MM.1S (cell line): ENCODE measurements at regions not wholly inside any gene's neighbourhood (a gene's known extent, or its start where the extent isn't known, plus 50 kb on each side); places are given as distances from the start of the nearest gene placed in this dataset.

Experiments used
- DNase-seq: peaks from one replicate; pipeline ENCODE4 v3.0.0-alpha.2; 2015
- H2AFZ ChIP-seq: fragments of 300-600 bp; sonication (generic); 2 replicates; pipeline ENCODE4 v1.6.0; 2016; ENCODE audit warnings: antibody characterized with exemption, low read length
- H3F3A ChIP-seq: fragments of 300-600 bp; sonication (generic); 2 replicates; pipeline ENCODE4 v1.6.1; 2016; ENCODE audit warnings: mild to moderate bottlenecking, antibody characterized with exemption, low read length, moderate library complexity, mixed read lengths; ENCODE audit not compliant: insufficient read depth
- H3K27ac ChIP-seq: fragments of 300-600 bp; sonication (generic); 2 replicates; pipeline ENCODE4 v1.5.1; 2016; ENCODE audit warnings: mild to moderate bottlenecking, low read length
- H3K27me3 ChIP-seq: fragments of 300-600 bp; sonication (generic); replicated peaks from 2 replicates; pipeline ENCODE4 v1.6.0; 2016; ENCODE audit warnings: low read length; ENCODE audit not compliant: insufficient read depth
- H3K36me3 ChIP-seq: fragments of 300-600 bp; sonication (generic); replicated peaks from 2 replicates; pipeline ENCODE4 v1.6.1; 2016; ENCODE audit warnings: mild to moderate bottlenecking, low read length, mixed read lengths; ENCODE audit not compliant: insufficient read depth
- H3K4me1 ChIP-seq: fragments of 300-600 bp; sonication (generic); 2 replicates; pipeline ENCODE4 v1.6.1; 2016; ENCODE audit warnings: low read length, mixed read lengths
- H3K4me2 ChIP-seq: fragments of 300-600 bp; sonication (generic); 2 replicates; pipeline ENCODE4 v1.6.0; 2016; ENCODE audit warnings: low read depth, low read length
- H3K4me3 ChIP-seq: fragments of 300-600 bp; sonication (generic); 2 replicates; pipeline ENCODE4 v1.5.1; 2016; ENCODE audit warnings: low read length, mixed read lengths
- H3K79me2 ChIP-seq: fragments of 300-600 bp; sonication (generic); 2 replicates; pipeline ENCODE4 v1.6.1; 2016; ENCODE audit warnings: mixed run types, low read length, mixed read lengths
- H3K9ac ChIP-seq: fragments of 300-600 bp; sonication (generic); 2 replicates; pipeline ENCODE4 v1.6.1; 2016; ENCODE audit warnings: low read length, mixed read lengths
- H3K9me2 ChIP-seq: fragments of 300-600 bp; sonication (generic); replicated peaks from 2 replicates; pipeline ENCODE4 v1.6.1; 2016; ENCODE audit warnings: mild to moderate bottlenecking, low read length, mixed read lengths; ENCODE audit not compliant: insufficient read depth
- H3K9me3 ChIP-seq: fragments of 300-600 bp; sonication (generic); replicated peaks from 2 replicates; pipeline ENCODE4 v1.6.1; 2016; ENCODE audit warnings: mild to moderate bottlenecking, low read length, mixed read lengths; ENCODE audit not compliant: insufficient read depth
- H4K20me1 ChIP-seq: fragments of 300-600 bp; sonication (generic); 2 replicates; pipeline ENCODE4 v1.6.1; 2016; ENCODE audit warnings: mild to moderate bottlenecking, low read length, moderate library complexity, mixed read lengths; ENCODE audit not compliant: insufficient read depth
- CTCF ChIP-seq: fragments of 300-600 bp; sonication (generic); IDR thresholded peaks from 2 replicates; pipeline ENCODE4 v1.5.1; 2016; ENCODE audit warnings: antibody characterized with exemption, low read length, mixed read lengths
- EZH2 ChIP-seq: fragments of 300-600 bp; sonication (generic); optimal IDR thresholded peaks from 2 replicates; pipeline ENCODE3; 2017; ENCODE audit warnings: low read depth, mild to moderate bottlenecking, antibody characterized with exemption, low read length, mixed read lengths
- EZH2phosphoT487 ChIP-seq: fragments of 300-600 bp; sonication (generic); IDR thresholded peaks from 2 replicates; pipeline ENCODE4 v1.6.1; 2018; ENCODE audit warnings: antibody characterized with exemption, low read length

DNA sequence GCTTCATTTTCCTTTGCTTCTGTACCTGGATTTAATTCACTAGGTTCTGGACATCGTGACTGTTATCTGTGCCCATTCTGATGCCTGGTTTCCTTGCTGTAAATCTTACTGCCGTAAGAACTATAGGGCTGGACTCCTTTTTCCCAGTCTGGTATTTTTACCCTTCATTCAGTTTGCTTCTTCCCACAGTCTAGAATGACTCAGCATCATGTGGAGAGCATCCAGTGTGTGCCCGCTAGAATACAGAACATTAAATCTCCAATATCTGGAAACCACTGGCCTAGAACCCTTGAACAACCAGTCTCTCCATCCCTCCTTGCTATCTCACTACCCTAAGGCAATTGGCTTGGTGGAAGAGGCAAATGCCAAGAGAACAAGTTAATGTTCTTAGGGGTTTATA, 1075.4 kb upstream of the ZEB2 start:
- no peaks in the 10 kb centered on the region for H3K9me3 ChIP-seq
- H3F3A ChIP-seq, result no peaks in the 10 kb centered on the region
- H3K27me3 ChIP-seq, result no peaks in the 10 kb centered on the region
- no peak overlapping the region for H3K4me2 ChIP-seq
- H3K36me3 ChIP-seq, result no peaks in the 10 kb centered on the region
- H3K4me1 ChIP-seq, result no peaks in the 10 kb centered on the region
- DNase-seq, result no peak
- H3K9me2 ChIP-seq, result no peaks in the 10 kb centered on the region
- H3K9ac ChIP-seq, result no peak overlapping the region
- no peak overlapping the region for H2AFZ ChIP-seq
- no peak overlapping the region for H3K4me3 ChIP-seq
- TF ChIP-seq EZH2, result no peak
- no peak for TF ChIP-seq CTCF
- no peak for TF ChIP-seq EZH2phosphoT487
- H3K79me2 ChIP-seq, result no peaks in the 10 kb centered on the region
- H4K20me1 ChIP-seq, result no peaks in the 10 kb centered on the region
- no peak overlapping the region for H3K27ac ChIP-seq

DNA sequence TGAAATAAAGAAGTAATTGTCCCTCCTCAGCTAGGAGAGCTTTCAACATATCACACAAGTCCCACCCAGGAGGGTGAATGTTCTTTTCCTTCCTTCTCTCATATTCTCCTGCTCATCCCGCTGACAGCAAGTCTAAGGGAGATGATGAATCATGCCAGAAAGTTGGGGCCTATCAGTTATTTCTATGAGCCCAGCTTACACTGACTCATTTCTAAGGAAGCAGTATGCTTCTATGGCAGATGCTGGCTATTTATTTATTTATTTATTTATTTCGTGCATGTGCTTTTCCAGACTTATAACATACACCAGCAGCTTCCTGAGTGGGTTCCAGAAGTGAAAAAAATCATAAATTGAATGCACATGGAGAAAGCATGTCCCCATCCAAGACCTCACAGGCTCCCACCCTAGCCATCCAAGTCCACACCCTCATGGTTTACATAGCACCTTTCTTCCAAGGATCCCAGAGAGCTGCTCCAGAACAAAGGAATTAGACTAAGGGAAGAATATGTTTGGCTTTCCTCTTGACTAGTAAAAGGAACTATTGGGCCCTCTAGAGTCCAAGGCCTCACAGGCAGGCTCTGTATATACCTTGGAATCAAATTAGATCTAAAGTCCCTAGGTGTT, 1074.2 kb upstream of the ZEB2 start:
- no peak overlapping the region for H3K4me3 ChIP-seq
- H3K9ac ChIP-seq, result no peak overlapping the region
- no peaks in the 10 kb centered on the region for H3K9me2 ChIP-seq
- DNase-seq, result no peak
- H3K36me3 ChIP-seq, result no peaks in the 10 kb centered on the region
- H3F3A ChIP-seq, result no peaks in the 10 kb centered on the region
- H3K79me2 ChIP-seq, result no peaks in the 10 kb centered on the region
- H2AFZ ChIP-seq, result no peak overlapping the region
- no peaks in the 10 kb centered on the region for H4K20me1 ChIP-seq
- H3K9me3 ChIP-seq, result no peaks in the 10 kb centered on the region
- H3K4me1 ChIP-seq, result no peaks in the 10 kb centered on the region
- no peak overlapping the region for H3K4me2 ChIP-seq
- H3K27ac ChIP-seq, result no peak overlapping the region
- no peaks in the 10 kb centered on the region for H3K27me3 ChIP-seq
- no peak for TF ChIP-seq EZH2phosphoT487
- TF ChIP-seq EZH2, result no peak
- no peak for TF ChIP-seq CTCF

- H3K9ac ChIP-seq, result no peak overlapping the region
- TF ChIP-seq EZH2, result no peak
- no peak for TF ChIP-seq CTCF
- no peak for TF ChIP-seq EZH2phosphoT487
- H4K20me1 ChIP-seq, result no peaks in the 10 kb centered on the region
- H3K27ac ChIP-seq, result no peak overlapping the region
- H3K4me2 ChIP-seq, result no peak overlapping the region
- no peaks in the 10 kb centered on the region for H3K27me3 ChIP-seq
- no peaks in the 10 kb centered on the region for H3K4me1 ChIP-seq
- H3K36me3 ChIP-seq, result no peaks in the 10 kb centered on the region
- H3K4me3 ChIP-seq, result no peak overlapping the region
- no peak for DNase-seq
- H3K9me2 ChIP-seq, result no peaks in the 10 kb centered on the region
- H3K9me3 ChIP-seq, result no peaks in the 10 kb centered on the region
- no peaks in the 10 kb centered on the region for H3F3A ChIP-seq
- H3K79me2 ChIP-seq, result no peaks in the 10 kb centered on the region
- H2AFZ ChIP-seq, result no peak overlapping the region
Measured at GRCh38 chr2:145593280-145593679, 1073.4 kb upstream of the ZEB2 start.
